Thymus (tissue), 11 donors: ENCODE measurements at regions not wholly inside any gene's neighbourhood (a gene's known extent, or its start where the extent isn't known, plus 50 kb on each side); places are given as distances from the start of the nearest gene placed in this dataset.

Source experiments
- DNase-seq, 9 donors: peaks; one replicate each; pipeline ENCODE4 v3.0.0-alpha.2; 2013; ENCODE audit warnings: low spot score in 9 of 9, low read depth in 6 of 9, missing footprints in 1 of 9
- H3K27ac ChIP-seq, 2 donors: one replicate each; pipeline ENCODE4 v1.5.1; 2013; ENCODE audit warnings: control low read depth in 1 of 2, low read depth in 1 of 2, low read length in 1 of 2, mild to moderate bottlenecking in 1 of 2, moderate library complexity in 1 of 2
- H3K27me3 ChIP-seq, 2 donors: one replicate each; pipeline ENCODE4 v1.5.1; 2013; ENCODE audit warnings: low read length in 1 of 2; ENCODE audit not compliant: control insufficient read depth in 2 of 2, insufficient read depth in 1 of 2
- H3K36me3 ChIP-seq, 2 donors: one replicate each; pipeline ENCODE4 v1.5.1; 2013; ENCODE audit warnings: low read length in 1 of 2, mild to moderate bottlenecking in 1 of 2, moderate library complexity in 1 of 2; ENCODE audit not compliant: control insufficient read depth in 2 of 2, insufficient read depth in 2 of 2
- H3K4me1 ChIP-seq, 2 donors: one replicate each; pipeline ENCODE4 v1.5.1; 2013; ENCODE audit warnings: low read length in 2 of 2; ENCODE audit not compliant: control insufficient read depth in 2 of 2, insufficient read depth in 2 of 2
- H3K4me3 ChIP-seq, 2 donors: one replicate each; pipeline ENCODE4 v1.5.1; 2013; ENCODE audit warnings: low read length in 2 of 2, control low read depth in 1 of 2, mild to moderate bottlenecking in 1 of 2
- H3K9me3 ChIP-seq, 2 donors: one replicate each; pipeline ENCODE4 v1.5.1; 2013; ENCODE audit warnings: low read length in 1 of 2, mild to moderate bottlenecking in 1 of 2; ENCODE audit not compliant: control insufficient read depth in 2 of 2, insufficient read depth in 1 of 2
- WGBS: extraction: QIAGEN DNeasy Blood & Tissue Kit; methylation state at CpG from one replicate; pipeline ENCODE4 v1.1.7; 2013; 5-methylcytosine and 5-hydroxymethylcytosine counted together
- donor health status: healthy.

DNA sequence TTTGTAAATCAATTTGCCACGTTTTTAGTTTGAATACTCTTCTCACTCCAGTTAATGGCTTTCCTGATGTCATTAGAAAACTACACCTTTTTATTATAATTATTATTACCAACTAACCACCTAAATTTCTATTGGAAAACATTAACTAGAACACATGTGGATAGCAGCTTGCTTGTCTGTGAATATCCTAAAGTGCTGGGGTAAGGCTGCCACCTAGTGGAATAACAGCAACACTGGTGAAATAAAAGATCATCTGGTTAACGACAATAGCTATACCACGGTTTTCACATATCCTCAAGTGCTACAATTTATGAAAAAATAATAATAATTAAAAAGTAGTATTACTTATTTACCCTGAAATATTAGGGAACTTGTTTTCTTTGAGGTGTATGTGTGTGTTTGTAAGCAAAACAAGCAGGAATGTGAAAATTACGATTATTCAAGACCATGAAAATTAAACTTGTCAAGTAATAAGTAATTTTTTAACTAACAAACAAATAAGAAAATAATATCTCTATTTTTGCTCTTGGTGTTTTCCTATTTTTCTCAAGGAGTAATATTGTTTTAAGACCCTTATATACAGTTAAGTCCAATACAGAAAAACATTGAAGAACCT lies 130.1 kb upstream of the TECRL start:
- Histone ChIP-seq H3K4me1 (no peaks in the 10 kb centered on the region), H3K36me3 (no peaks in the 10 kb centered on the region), H3K9me3 (no peaks in the 10 kb centered on the region), H3K27ac (no peak overlapping the region), H3K4me3 (no peak overlapping the region), H3K27me3 (no peaks in the 10 kb centered on the region)
- WGBS = 29% methylated on average over 4 of the region's 4 CpGs
- DNase-seq = peak in 7 of 9 donors; percentile 4 to 40 (median 8)

DNA sequence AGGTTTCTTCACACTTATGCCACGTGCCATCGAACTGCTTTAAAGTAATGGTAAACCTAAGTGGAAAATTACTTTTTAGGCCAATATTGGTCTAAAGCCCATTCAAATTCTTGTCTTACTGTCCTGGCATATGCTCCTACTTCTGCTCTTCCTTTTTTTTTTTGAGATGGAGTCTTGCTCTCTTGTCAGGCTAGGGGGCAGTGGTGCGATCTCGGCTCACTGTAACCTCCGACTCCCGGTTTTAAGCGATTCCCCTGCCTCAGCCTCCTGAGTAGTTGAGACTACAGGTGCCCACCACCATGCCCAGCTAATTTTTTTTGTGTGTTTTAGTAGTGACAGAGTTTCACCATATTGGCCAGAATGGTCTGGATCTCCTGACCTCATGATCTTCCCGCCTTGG lies 129.0 kb upstream of the TECRL start:
- WGBS = 70% methylated on average over 8 of the region's 8 CpGs
- Histone ChIP-seq H3K4me1 (no peaks in the 10 kb centered on the region), H3K9me3 (no peaks in the 10 kb centered on the region), H3K36me3 (no peaks in the 10 kb centered on the region), H3K27ac (no peak overlapping the region), H3K4me3 (no peak overlapping the region), H3K27me3 (no peaks in the 10 kb centered on the region)
- DNase-seq = no peak

DNA sequence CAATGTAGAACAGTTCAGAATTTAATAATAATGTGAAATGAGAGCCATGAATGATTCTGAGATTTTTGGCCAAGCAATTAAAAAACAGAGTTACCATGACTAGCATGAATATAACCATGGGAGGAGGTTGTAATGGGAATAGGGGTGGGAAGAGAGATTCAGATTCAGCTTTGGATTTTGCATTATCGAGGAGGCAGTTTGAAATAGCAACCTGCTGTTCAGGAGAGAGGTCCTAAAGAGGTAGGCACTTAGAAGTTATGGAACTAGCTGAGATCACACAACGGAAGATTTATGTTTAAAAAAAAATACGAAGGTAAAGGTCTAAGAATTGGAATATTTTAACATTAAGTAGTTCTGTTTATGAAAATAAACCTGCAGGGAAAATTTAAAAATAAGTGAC lies 124.4 kb upstream of the TECRL start:
- Histone ChIP-seq H3K4me3 (no peak overlapping the region), H3K27ac (no peak overlapping the region), H3K27me3 (no peaks in the 10 kb centered on the region), H3K9me3 (no peaks in the 10 kb centered on the region), H3K4me1 (no peaks in the 10 kb centered on the region), H3K36me3 (no peaks in the 10 kb centered on the region)
- WGBS = 90% methylated on average over 3 of the region's 3 CpGs
- DNase-seq = no peak

DNA sequence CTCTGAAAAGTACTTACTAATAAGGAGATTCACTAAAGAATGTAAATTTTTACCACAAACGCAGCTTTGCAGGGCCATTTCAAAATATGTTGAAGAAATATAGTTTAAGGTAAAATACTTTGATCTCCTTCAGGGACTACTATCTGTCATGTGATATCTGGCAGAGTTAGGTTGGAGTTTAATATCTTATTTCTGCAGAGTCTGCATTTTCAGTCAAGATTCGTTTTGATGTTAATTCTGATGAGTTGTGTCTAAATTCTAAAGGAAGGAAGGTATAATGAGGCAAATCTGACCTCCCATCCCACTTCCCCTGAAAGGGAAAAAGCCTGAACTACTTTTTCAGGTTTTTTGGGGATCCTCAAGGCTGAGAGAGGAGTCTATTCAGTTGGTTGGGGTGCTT lies 123.9 kb upstream of the TECRL start:
- 71% methylated on average over 2 of the region's 2 CpGs for WGBS
- no peaks in the 10 kb centered on the region for H3K36me3 ChIP-seq
- H3K27ac ChIP-seq = no peak overlapping the region
- no peak for DNase-seq
- H3K4me1 ChIP-seq = no peaks in the 10 kb centered on the region
- H3K27me3 ChIP-seq = no peaks in the 10 kb centered on the region
- no peaks in the 10 kb centered on the region for H3K9me3 ChIP-seq
- H3K4me3 ChIP-seq = no peak overlapping the region

DNA sequence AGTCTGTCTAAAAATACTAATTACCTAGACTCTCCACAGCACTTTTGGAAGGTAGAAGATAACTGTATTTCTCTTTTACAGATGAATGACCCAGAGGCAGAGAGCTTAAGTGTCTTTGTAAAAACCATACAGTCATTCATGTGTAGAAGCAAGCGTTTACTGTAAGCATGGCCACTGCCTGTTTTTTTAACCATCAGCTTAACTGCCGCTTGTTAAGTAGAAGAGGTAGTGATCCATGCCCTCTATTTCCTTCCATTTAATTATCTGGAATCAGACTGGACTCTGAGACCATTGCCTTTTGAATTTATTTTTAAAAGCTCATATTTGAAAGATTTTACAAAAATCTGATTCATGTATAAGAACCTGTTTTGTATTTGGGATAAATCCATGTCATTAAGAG lies 111.2 kb upstream of the TECRL start:
- 80% methylated on average over 2 of the region's 2 CpGs for WGBS
- no peaks in the 10 kb centered on the region for H3K27me3 ChIP-seq
- DNase-seq = no peak

DNA sequence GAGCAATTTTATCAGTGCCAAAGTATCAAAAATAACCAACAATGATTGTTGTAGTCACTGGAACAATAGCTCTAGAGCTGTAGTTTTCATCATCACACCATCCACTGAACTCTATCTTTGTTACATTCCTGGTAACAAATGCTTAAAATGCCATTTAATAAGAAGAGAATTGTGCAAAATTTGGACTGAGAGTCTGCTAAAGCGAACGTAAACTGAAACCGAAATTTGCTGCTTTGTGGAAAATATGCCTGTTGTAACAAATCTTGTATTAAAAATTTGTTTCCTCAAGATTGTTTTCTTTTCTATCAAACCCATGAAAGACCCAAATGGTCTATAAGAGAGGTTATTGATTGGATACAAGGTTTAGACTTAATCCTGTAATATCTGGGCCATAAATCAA lies 109.3 kb upstream of the TECRL start:
- no peaks in the 10 kb centered on the region for H3K4me1 ChIP-seq
- no peak overlapping the region for H3K4me3 ChIP-seq
- WGBS = 95% methylated on average over 3 of the region's 3 CpGs
- no peak overlapping the region for H3K27ac ChIP-seq
- no peaks in the 10 kb centered on the region for H3K36me3 ChIP-seq
- no peaks in the 10 kb centered on the region for H3K27me3 ChIP-seq
- H3K9me3 ChIP-seq = no peaks in the 10 kb centered on the region
- DNase-seq = no peak

More for the DNA sequence above, 111.2 kb upstream of the TECRL start:
- no peak overlapping the region for H3K27ac ChIP-seq
- no peaks in the 10 kb centered on the region for H3K36me3 ChIP-seq
- H3K4me3 ChIP-seq = no peak overlapping the region
- H3K4me1 ChIP-seq = no peaks in the 10 kb centered on the region
- no peaks in the 10 kb centered on the region for H3K9me3 ChIP-seq

DNA sequence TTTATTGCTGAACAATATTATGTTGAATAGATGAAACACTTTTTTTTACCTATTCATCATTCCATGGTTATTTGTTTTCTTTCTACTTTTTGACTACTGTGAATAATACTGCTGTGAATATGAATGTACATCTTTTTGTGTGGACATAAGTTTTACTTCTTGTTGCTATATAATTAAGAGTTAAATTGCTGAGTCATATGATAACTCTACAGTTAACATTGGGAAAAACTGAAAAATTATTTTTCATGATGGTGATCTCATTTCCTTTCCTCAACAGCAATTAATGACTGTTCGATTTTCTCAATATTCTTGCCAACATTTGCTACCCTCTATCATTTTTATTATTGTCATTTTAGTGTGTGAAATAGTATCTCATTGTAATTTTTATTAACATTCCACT lies 106.9 kb upstream of the TECRL start:
- WGBS = 88% methylated on average over 1 of the region's 1 CpG

DNA sequence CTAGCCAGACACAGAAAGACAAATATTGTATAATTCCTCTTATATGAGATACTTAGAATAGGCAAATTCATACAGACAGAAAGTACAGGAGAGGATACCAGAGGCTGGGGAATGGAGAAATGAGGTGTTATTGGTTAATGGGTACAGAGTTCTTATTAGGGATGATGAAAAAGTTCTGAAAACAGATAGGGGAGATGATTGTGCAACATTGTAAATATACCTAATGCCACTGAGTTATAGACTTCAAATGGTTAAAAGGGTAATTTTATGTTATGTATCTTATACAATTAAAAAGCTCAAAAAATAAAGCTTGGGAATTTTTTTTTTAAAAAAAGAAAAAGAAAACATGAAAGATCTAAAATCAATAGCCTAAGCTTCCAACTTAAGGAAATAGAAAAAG lies 98.8 kb upstream of the TECRL start:
- H3K9me3 ChIP-seq = no peaks in the 10 kb centered on the region
- no peaks in the 10 kb centered on the region for H3K36me3 ChIP-seq
- no peaks in the 10 kb centered on the region for H3K4me1 ChIP-seq
- no peaks in the 10 kb centered on the region for H3K27me3 ChIP-seq
- no peak for DNase-seq
- no peak overlapping the region for H3K27ac ChIP-seq
- no peak overlapping the region for H3K4me3 ChIP-seq

More for the DNA sequence above, 106.9 kb upstream of the TECRL start:
- H3K27ac ChIP-seq = no peak overlapping the region
- H3K36me3 ChIP-seq = no peaks in the 10 kb centered on the region
- DNase-seq = no peak
- no peaks in the 10 kb centered on the region for H3K4me1 ChIP-seq
- H3K9me3 ChIP-seq = no peaks in the 10 kb centered on the region
- no peak overlapping the region for H3K4me3 ChIP-seq
- no peaks in the 10 kb centered on the region for H3K27me3 ChIP-seq

DNA sequence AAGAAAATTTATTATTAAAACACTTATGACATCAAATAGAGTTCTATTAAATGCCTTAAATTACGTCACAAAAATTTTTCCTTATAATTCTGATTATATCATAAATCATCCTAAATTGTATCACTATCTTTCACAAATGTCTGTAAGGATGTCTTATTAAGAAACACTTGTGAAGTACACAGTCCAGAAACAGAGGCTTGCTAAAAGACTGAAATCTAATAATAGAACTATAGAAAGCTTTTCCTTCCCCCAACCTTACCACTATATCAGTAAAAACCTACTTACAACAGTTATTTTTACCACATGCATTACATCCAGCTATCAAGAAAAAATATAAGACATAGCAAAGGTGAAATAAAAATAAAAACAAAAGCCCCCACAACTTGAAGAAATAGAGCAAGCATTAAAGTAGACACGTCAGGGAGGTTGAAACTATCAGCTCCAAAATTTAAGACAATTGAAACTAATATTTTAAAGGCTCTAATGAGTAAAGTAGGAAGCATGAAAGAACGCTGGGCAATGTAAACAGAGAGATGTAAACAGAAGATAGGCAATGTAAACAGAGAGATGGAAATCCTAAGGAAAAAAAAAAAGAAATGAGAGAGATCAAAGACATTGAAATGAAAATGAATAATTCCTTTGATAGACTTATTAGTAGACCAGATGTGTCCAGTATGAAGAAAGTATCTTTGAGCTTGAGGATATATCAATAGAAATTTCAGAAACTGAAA lies 94.9 kb upstream of the TECRL start:
- no peaks in the 10 kb centered on the region for H3K27me3 ChIP-seq
- no peaks in the 10 kb centered on the region for H3K36me3 ChIP-seq
- no peaks in the 10 kb centered on the region for H3K4me1 ChIP-seq
- no peak overlapping the region for H3K4me3 ChIP-seq
- H3K27ac ChIP-seq = no peak overlapping the region
- WGBS = 76% methylated on average over 3 of the region's 3 CpGs
- no peak for DNase-seq
- no peaks in the 10 kb centered on the region for H3K9me3 ChIP-seq
